IMR-90 (cell line): ENCODE measurements at regions not wholly inside any gene's neighbourhood (a gene's known extent, or its start where the extent isn't known, plus 50 kb on each side); places are given as distances from the start of the nearest gene placed in this dataset.

Source experiments
- ATAC-seq: fragments of 200-7000 bp; cut with Tn5 transposase; 2 replicates; pipeline ENCODE4 v1.9.1; 2020; ENCODE audit warnings: low read depth, mild to moderate bottlenecking, moderate library complexity
- BruUV-seq: library from RNA; stranded (reverse); fragments of 400-500 nt; replicated peaks from 2 replicates; lab custom pipeline; 2021; lab: Mats Ljungman, UMichigan
- CTCF ChIA-PET: fragments of 300-600 bp; formaldehyde crosslinking; extraction: SDS; loops from one replicate; lab custom pipeline; 2021; ENCODE audit warnings: antibody characterized with exemption; lab: Yijun Ruan, JAX
- POLR2A ChIA-PET: fragments of 300-600 bp; sonication (Branson Sonifier 250); formaldehyde crosslinking; loops from one replicate; lab custom pipeline; 2022; ENCODE audit warnings: antibody characterized with exemption; ENCODE audit not compliant: unreplicated experiment; lab: Charles Lee
- DNase-seq: peaks from one replicate; pipeline ENCODE4 v3.0.0; 2013
- H2AFZ ChIP-seq: replicated peaks from 2 replicates; pipeline ENCODE3; 2013; ENCODE audit warnings: low read length, mild to moderate bottlenecking; ENCODE audit not compliant: poor library complexity
- H2AK5ac ChIP-seq: 2 replicates; pipeline ENCODE4 v1.6.1; 2013; ENCODE audit warnings: low read depth, low read length, inconsistent platforms
- H2AK9ac ChIP-seq: replicated peaks from 2 replicates; pipeline ENCODE3; 2013; ENCODE audit warnings: mild to moderate bottlenecking, low read depth, low read length, moderate library complexity; ENCODE audit not compliant: poor library complexity
- H2BK120ac ChIP-seq: 2 replicates; pipeline ENCODE4 v1.6.1; 2013; ENCODE audit warnings: low read depth, low read length, inconsistent platforms
- H2BK15ac ChIP-seq: 3 replicates; pipeline ENCODE4 v1.6.1; 2013; ENCODE audit warnings: low read depth, low read length, inconsistent platforms
- H2BK20ac ChIP-seq: 2 replicates; pipeline ENCODE4 v1.6.1; 2013; ENCODE audit warnings: low read depth, mild to moderate bottlenecking, inconsistent platforms, low read length, moderate library complexity
- H2BK5ac ChIP-seq: 2 replicates; pipeline ENCODE4 v1.6.1; 2013; ENCODE audit warnings: mild to moderate bottlenecking, low read depth, low read length, inconsistent platforms; ENCODE audit not compliant: poor library complexity, severe bottlenecking
- H3K14ac ChIP-seq: replicated peaks from 2 replicates; pipeline ENCODE4 v1.6.1; 2013; ENCODE audit warnings: low read depth, low read length, inconsistent platforms
- H3K18ac ChIP-seq: 2 replicates; pipeline ENCODE4 v1.6.1; 2013; ENCODE audit warnings: low read depth, low read length, control low read depth
- H3K23ac ChIP-seq: 2 replicates; pipeline ENCODE4 v1.6.1; 2013; ENCODE audit warnings: low read depth, low read length, inconsistent platforms
- H3K27ac ChIP-seq: 2 replicates; pipeline ENCODE4 v1.5.1; 2013; ENCODE audit warnings: mild to moderate bottlenecking, control low read depth, low read length; ENCODE audit not compliant: insufficient read depth
- H3K27me3 ChIP-seq: 2 replicates; pipeline ENCODE4 v1.6.1; 2013; ENCODE audit warnings: low read length; ENCODE audit not compliant: control insufficient read depth, insufficient read depth
- H3K36me3 ChIP-seq: 2 replicates; pipeline ENCODE4 v1.6.1; 2013; ENCODE audit warnings: low read length, mixed read lengths; ENCODE audit not compliant: control insufficient read depth, insufficient read depth
- H3K4ac ChIP-seq: 2 replicates; pipeline ENCODE4 v1.6.1; 2013; ENCODE audit warnings: low read depth, low read length, inconsistent platforms
- H3K4me1 ChIP-seq: 2 replicates; pipeline ENCODE4 v1.6.1; 2013; ENCODE audit warnings: low read length, mixed read lengths; ENCODE audit not compliant: control insufficient read depth, insufficient read depth
- H3K4me2 ChIP-seq: 2 replicates; pipeline ENCODE4 v1.6.1; 2013; ENCODE audit warnings: low read depth, mild to moderate bottlenecking, control low read depth, low read length, moderate library complexity
- H3K4me3 ChIP-seq: 2 replicates; pipeline ENCODE4 v1.5.1; 2013; ENCODE audit warnings: low read depth, mild to moderate bottlenecking, control low read depth, low read length, moderate library complexity; ENCODE audit not compliant: insufficient read depth
- H3K56ac ChIP-seq: 2 replicates; pipeline ENCODE4 v1.6.1; 2013; ENCODE audit warnings: low read length, inconsistent platforms; ENCODE audit not compliant: insufficient read depth; ENCODE audit errors: extremely low read depth
- H3K79me1 ChIP-seq, 2 experiments: 2 replicates each; pipeline ENCODE4 v1.6.1; 2013; ENCODE audit warnings: low read length in 2 of 2, inconsistent platforms in 1 of 2, low read depth in 1 of 2
- H3K9ac ChIP-seq: 2 replicates; pipeline ENCODE4 v1.6.1; 2013; ENCODE audit warnings: low read depth, low read length, control low read depth
- H3K9me1 ChIP-seq: 2 replicates; pipeline ENCODE4 v1.6.1; 2013; ENCODE audit warnings: low read length, inconsistent platforms; ENCODE audit not compliant: insufficient read depth
- H3K9me3 ChIP-seq: 2 replicates; pipeline ENCODE4 v1.6.1; 2013; ENCODE audit warnings: low read length; ENCODE audit not compliant: control insufficient read depth, insufficient read depth
- H4K20me1 ChIP-seq: 2 replicates; pipeline ENCODE4 v1.6.1; 2013; ENCODE audit warnings: low read length, inconsistent platforms; ENCODE audit not compliant: insufficient read depth
- H4K5ac ChIP-seq: 2 replicates; pipeline ENCODE4 v1.6.1; 2013; ENCODE audit warnings: mild to moderate bottlenecking, low read depth, low read length, control low read depth
- H4K8ac ChIP-seq, 2 experiments: 2 replicates each; pipeline ENCODE4 v1.6.1; 2013; ENCODE audit warnings: low read depth in 2 of 2, low read length in 2 of 2, control low read depth in 1 of 2, inconsistent platforms in 1 of 2
- H4K91ac ChIP-seq: 2 replicates; pipeline ENCODE4 v1.6.1; 2013; ENCODE audit warnings: low read depth, low read length, inconsistent platforms; ENCODE audit not compliant: insufficient read depth
- BHLHE40 ChIP-seq: fragments of 150-350 bp; IDR thresholded peaks from 2 replicates; pipeline ENCODE4 v1.6.1; 2016; ENCODE audit warnings: mild to moderate bottlenecking, low read depth, low read length
- CEBPB ChIP-seq: IDR thresholded peaks from 2 replicates; pipeline ENCODE4 v1.6.1; 2012; ENCODE audit warnings: low read depth, low read length, improper control_type of control experiment
- CHD1 ChIP-seq: IDR thresholded peaks from 2 replicates; pipeline ENCODE4 v1.6.1; 2012; ENCODE audit warnings: low read depth, low read length, improper control_type of control experiment
- CTCF ChIP-seq: conservative IDR thresholded peaks from 2 replicates; pipeline ENCODE4 v1.5.1; 2012; ENCODE audit warnings: mild to moderate bottlenecking, low read depth, low read length, improper control_type of control experiment
- ELK1 ChIP-seq: fragments of 150-350 bp; IDR thresholded peaks from 2 replicates; pipeline ENCODE4 v1.6.1; 2016; ENCODE audit warnings: low read depth, mild to moderate bottlenecking, low read length, moderate library complexity, borderline replicate concordance
- FOS ChIP-seq: fragments of 150-350 bp; IDR thresholded peaks from 2 replicates; pipeline ENCODE4 v1.6.1; 2016; ENCODE audit warnings: low read depth, low read length
- MAFK ChIP-seq: IDR thresholded peaks from 2 replicates; pipeline ENCODE4 v1.6.1; 2012; ENCODE audit warnings: low read depth, low read length, improper control_type of control experiment
- MAZ ChIP-seq: IDR thresholded peaks from 2 replicates; pipeline ENCODE4 v1.6.1; 2012; ENCODE audit warnings: low read depth, mild to moderate bottlenecking, low read length, improper control_type of control experiment, moderate library complexity, borderline replicate concordance
- MXI1 ChIP-seq: IDR thresholded peaks from 2 replicates; pipeline ENCODE4 v1.6.1; 2012; ENCODE audit warnings: low read depth, mild to moderate bottlenecking, low read length, moderate library complexity, borderline replicate concordance
- NFE2L2 ChIP-seq: fragments of 150-350 bp; IDR thresholded peaks from 2 replicates; pipeline ENCODE4 v1.6.1; 2016; ENCODE audit warnings: low read depth, mild to moderate bottlenecking, low read length
- POLR2A ChIP-seq: IDR thresholded peaks from 2 replicates; pipeline ENCODE4 v1.6.1; 2012; ENCODE audit warnings: mild to moderate bottlenecking, low read depth, low read length
- RAD21 ChIP-seq: IDR thresholded peaks from 2 replicates; pipeline ENCODE4 v1.6.1; 2012; ENCODE audit warnings: low read length, improper control_type of control experiment
- RCOR1 ChIP-seq: IDR thresholded peaks from 2 replicates; pipeline ENCODE4 v1.6.1; 2012; ENCODE audit warnings: mild to moderate bottlenecking, low read length, improper control_type of control experiment; ENCODE audit not compliant: insufficient replicate concordance
- RFX5 ChIP-seq: IDR thresholded peaks from 2 replicates; pipeline ENCODE4 v1.8.0; 2012; ENCODE audit warnings: low read depth, mild to moderate bottlenecking, low read length, moderate library complexity
- SMC3 ChIP-seq: fragments of 150-350 bp; IDR thresholded peaks from 2 replicates; pipeline ENCODE4 v1.6.1; 2016; ENCODE audit warnings: low read depth, mild to moderate bottlenecking, antibody characterized with exemption, low read length, moderate library complexity
- USF2 ChIP-seq: fragments of 150-350 bp; IDR thresholded peaks from 2 replicates; pipeline ENCODE4 v1.6.1; 2017; ENCODE audit warnings: mild to moderate bottlenecking, antibody characterized with exemption, low read length, low read depth
- WGBS, 2 experiments: methylation state at CpG; one replicate each; pipeline versions ENCODE4 v1.1.5 to v1.1.7; 2013; ENCODE audit warnings: missing lambda C conversion rate in 2 of 2; ENCODE audit not compliant: insufficient read length in 1 of 2; ENCODE audit errors: extremely low coverage in 2 of 2; 5-methylcytosine and 5-hydroxymethylcytosine counted together
- dilution Hi-C: fragments of 300-500 bp; cut with HindIII; formaldehyde crosslinking; loops from one replicate; pipeline ENCODE4 v1.14.3; 2018; ENCODE audit warnings: low sequenced_read_pairs; ENCODE audit not compliant: unreplicated experiment
- in situ Hi-C: fragments of 300-500 bp; cut with MboI; formaldehyde crosslinking; loops from 3 replicates; pipeline ENCODE4 v1.14.3; 2019; ENCODE audit warnings: low sequenced_read_pairs, inconsistent platforms, mixed read lengths
- intact Hi-C: fragments of 100-400 bp; cut with micrococcal nuclease; formaldehyde crosslinking; loops from 2 replicates; pipeline ENCODE4 v1.10.0; 2022

- H2BK120ac ChIP-seq, result peak overlapping the region; percentile 42; the same call in 1 of the 2 replicates
- POLR2A ChIA-PET, result no interaction called here
- no peaks in the 10 kb centered on the region for H3K36me3 ChIP-seq
- no peak overlapping the region for H4K5ac ChIP-seq
- peak overlapping the region; percentile 56 for H2AFZ ChIP-seq
- no peak overlapping the region for H2AK5ac ChIP-seq
- no peak overlapping the region for H4K8ac ChIP-seq
- in situ Hi-C loops, result no loop called here
- no peak overlapping the region for H3K27ac ChIP-seq
- no peak overlapping the region for H2AK9ac ChIP-seq
- dilution Hi-C loops, result no loop called here
- WGBS, 2 experiments, result no CpG with 5 or more reads among the region's 1 CpG
- H2BK5ac ChIP-seq, result peak overlapping the region; percentile 42
- no peak for TF ChIP-seq FOS
- TF ChIP-seq CTCF, result no peak
- no peak for TF ChIP-seq RCOR1
- no peak for TF ChIP-seq BHLHE40
- no peak for TF ChIP-seq RFX5
- TF ChIP-seq MXI1, result no peak
- TF ChIP-seq POLR2A, result no peak
- TF ChIP-seq MAFK, result peak; percentile 20; the same call in 1 of the 2 replicates
- TF ChIP-seq RAD21, result no peak
- TF ChIP-seq CEBPB, result no peak
- TF ChIP-seq CHD1, result no peak
- no peak for TF ChIP-seq USF2
- no peak for TF ChIP-seq MAZ
- TF ChIP-seq NFE2L2, result peak; percentile 71
- TF ChIP-seq ELK1, result no peak
- TF ChIP-seq SMC3, result no peak
- H3K23ac ChIP-seq, result no peak overlapping the region
- peak overlapping the region; percentile 55 for H3K4ac ChIP-seq
- H3K14ac ChIP-seq, result 0 out of 2 replicates have a peak overlapping the region, but pooled peaks have one; percentile 25
- H3K4me3 ChIP-seq, result no peak overlapping the region
- no TSS peak for BruUV-seq
- H3K9me1 ChIP-seq, result peaks cover 5% of the 10 kb centered on the region; the same call in 1 of the 2 replicates
- no peak overlapping the region for H3K56ac ChIP-seq
- peak; percentile 78 for DNase-seq
- intact Hi-C loops, result no loop called here
- no peaks in the 10 kb centered on the region for H4K20me1 ChIP-seq
- H3K18ac ChIP-seq, result no peak overlapping the region
- CTCF ChIA-PET, result no interaction called here
- H3K4me2 ChIP-seq, result no peak overlapping the region
- H3K79me1 ChIP-seq, result no peaks in the 10 kb centered on the region
- H3K4me1 ChIP-seq, result peaks cover 6% of the 10 kb centered on the region
- no peak overlapping the region for H4K91ac ChIP-seq
- H3K9me3 ChIP-seq, result no peaks in the 10 kb centered on the region
- no peak overlapping the region for H2BK15ac ChIP-seq
- peak; percentile 59 for ATAC-seq
- H3K27me3 ChIP-seq, result no peaks in the 10 kb centered on the region
- H2BK20ac ChIP-seq, result peak overlapping the region; percentile 18; the same call in 1 of the 2 replicates
- H3K9ac ChIP-seq, result no peak overlapping the region
These were observed 299.2 kb downstream of the INSIG2 start for GRCh38 chr2:118387509-118387908.
